Subcutaneous abdominal adipose tissue (tissue), 5 donors: ENCODE measurements at regions not wholly inside any gene's neighbourhood (a gene's known extent, or its start where the extent isn't known, plus 50 kb on each side); places are given as distances from the start of the nearest gene placed in this dataset.

Source experiments
- H3K27ac ChIP-seq: one replicate; pipeline ENCODE4 v1.7.0; 2013; ENCODE audit warnings: low read depth, mild to moderate bottlenecking, inconsistent platforms, low read length, moderate library complexity
- H3K27me3 ChIP-seq, 5 donors: one replicate each; pipeline ENCODE4 v1.7.0; 2013; ENCODE audit warnings: low read length in 5 of 5, inconsistent platforms in 1 of 5; ENCODE audit not compliant: control insufficient read depth in 5 of 5, insufficient read depth in 4 of 5
- H3K36me3 ChIP-seq, 5 donors: one replicate each; pipeline ENCODE4 v1.7.0; 2013; ENCODE audit warnings: low read length in 5 of 5; ENCODE audit not compliant: control insufficient read depth in 5 of 5, insufficient read depth in 5 of 5
- H3K4me1 ChIP-seq, 5 donors: one replicate each; pipeline ENCODE4 v1.7.0; 2013; ENCODE audit warnings: low read length in 5 of 5, mild to moderate bottlenecking in 3 of 5, moderate library complexity in 1 of 5; ENCODE audit not compliant: control insufficient read depth in 5 of 5, insufficient read depth in 5 of 5
- H3K4me3 ChIP-seq, 5 donors: one replicate each; pipeline ENCODE4 v1.7.0; 2013; ENCODE audit warnings: low read length in 5 of 5, low read depth in 1 of 5
- H3K9ac ChIP-seq, 5 donors: one replicate each; pipeline ENCODE4 v1.7.0; 2013; ENCODE audit warnings: low read length in 5 of 5, mild to moderate bottlenecking in 4 of 5, moderate library complexity in 3 of 5
- H3K9me3 ChIP-seq, 5 donors: one replicate each; pipeline ENCODE4 v1.7.0; 2013; ENCODE audit warnings: low read length in 5 of 5; ENCODE audit not compliant: control insufficient read depth in 5 of 5
- donor health status: healthy.
- donor health status: healthy.
- donor health status: healthy.
- donor health status: healthy.
- donor health status: healthy.

DNA sequence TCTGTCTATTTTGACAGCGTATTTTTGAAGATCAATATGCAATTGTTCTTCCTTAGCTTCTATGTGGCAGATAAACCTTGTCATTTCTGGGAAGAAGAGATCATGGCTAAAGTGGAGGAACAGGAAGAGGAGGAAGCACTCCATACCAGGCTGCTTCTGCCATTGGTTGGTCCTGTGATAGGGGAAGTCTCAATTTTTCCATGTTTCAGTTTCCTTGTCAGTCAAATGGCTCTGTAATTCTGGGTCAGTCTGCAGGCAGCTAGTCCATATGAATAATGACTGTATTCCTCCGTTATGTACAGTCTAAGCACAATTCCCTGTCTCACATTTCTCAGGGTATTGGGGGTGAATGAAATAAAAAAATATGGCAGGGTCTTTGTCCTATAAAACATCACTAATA, 277.6 kb upstream of the CXCR4 start:
- Histone ChIP-seq H3K9ac (no peak overlapping the region), H3K9me3 (no peaks in the 10 kb centered on the region), H3K27ac (no peak overlapping the region), H3K4me1 (no peaks in the 10 kb centered on the region), H3K27me3 (no peaks in the 10 kb centered on the region), H3K36me3 (no peaks in the 10 kb centered on the region), H3K4me3 (no peak overlapping the region)

DNA sequence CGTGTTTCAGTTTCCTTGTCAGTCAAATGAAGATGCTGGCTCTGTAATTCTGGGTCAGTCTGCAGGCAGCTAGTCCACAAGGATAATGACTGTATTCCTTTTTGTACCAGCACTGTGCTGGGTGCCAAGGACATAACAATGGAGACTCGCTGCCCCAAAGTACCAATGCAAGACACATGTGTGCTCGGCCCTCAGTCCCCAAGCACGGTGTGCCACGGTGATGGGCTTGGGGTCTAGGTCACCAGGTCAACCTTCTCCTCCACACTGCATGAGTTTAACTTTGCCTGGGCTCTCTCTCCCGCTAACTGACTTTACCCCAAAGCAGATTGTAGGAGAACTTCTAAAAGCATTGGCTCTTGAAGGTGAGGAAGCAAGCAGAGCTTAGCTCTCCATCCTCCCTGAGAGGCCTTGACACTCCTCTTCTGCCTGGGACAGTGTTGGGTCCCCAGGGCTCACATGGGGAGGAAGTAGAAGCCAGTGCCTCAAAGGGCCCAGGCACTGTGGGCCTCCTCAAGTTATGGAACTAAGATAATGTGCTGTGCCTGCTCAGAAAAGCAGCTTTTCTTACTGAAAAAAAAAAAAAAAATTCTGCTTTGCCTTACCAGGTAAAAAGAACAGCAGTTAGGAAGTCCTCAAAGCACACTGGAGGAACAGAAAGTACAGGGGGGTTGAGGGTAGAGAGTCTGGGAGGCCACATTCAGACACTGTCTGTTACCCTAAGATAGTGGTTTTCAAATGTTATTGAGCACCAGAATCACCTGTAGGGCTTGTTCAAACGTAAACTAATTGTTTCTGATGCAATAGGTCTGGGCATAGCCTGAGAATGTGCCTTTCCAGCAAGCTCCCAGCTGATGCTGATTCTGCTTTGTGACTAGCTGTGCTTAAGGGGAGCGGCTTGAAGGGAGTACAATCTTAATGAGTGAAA, 276.4 kb upstream of the CXCR4 start:
- Histone ChIP-seq H3K9me3 (no peaks in the 10 kb centered on the region), H3K27ac (no peak overlapping the region), H3K36me3 (no peaks in the 10 kb centered on the region), H3K9ac (no peak overlapping the region), H3K27me3 (no peaks in the 10 kb centered on the region), H3K4me1 (no peaks in the 10 kb centered on the region), H3K4me3 (no peak overlapping the region)

DNA sequence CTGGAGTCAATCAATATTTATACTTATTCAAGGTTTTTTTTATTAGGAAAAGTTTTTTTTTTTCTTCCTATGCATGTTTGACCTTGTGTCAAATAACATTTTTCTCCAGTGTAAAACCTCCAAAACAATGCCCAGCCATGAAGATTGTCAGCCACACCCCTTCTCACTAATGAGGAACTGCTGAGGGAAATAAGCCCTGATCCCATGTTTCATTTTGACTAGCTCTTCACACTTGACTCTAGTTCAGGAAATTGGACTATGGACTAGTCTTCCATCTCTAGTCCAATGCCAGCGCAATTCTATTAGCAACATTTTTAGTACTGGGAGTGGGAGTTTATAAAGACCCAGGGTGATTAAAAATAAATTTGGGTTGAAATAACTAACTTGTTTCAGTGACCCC, 275.6 kb upstream of the CXCR4 start:
- H3K36me3 ChIP-seq = no peaks in the 10 kb centered on the region
- H3K4me3 ChIP-seq = no peak overlapping the region
- no peaks in the 10 kb centered on the region for H3K4me1 ChIP-seq
- no peak overlapping the region for H3K27ac ChIP-seq
- H3K9me3 ChIP-seq = no peaks in the 10 kb centered on the region
- no peaks in the 10 kb centered on the region for H3K27me3 ChIP-seq
- no peak overlapping the region for H3K9ac ChIP-seq

DNA sequence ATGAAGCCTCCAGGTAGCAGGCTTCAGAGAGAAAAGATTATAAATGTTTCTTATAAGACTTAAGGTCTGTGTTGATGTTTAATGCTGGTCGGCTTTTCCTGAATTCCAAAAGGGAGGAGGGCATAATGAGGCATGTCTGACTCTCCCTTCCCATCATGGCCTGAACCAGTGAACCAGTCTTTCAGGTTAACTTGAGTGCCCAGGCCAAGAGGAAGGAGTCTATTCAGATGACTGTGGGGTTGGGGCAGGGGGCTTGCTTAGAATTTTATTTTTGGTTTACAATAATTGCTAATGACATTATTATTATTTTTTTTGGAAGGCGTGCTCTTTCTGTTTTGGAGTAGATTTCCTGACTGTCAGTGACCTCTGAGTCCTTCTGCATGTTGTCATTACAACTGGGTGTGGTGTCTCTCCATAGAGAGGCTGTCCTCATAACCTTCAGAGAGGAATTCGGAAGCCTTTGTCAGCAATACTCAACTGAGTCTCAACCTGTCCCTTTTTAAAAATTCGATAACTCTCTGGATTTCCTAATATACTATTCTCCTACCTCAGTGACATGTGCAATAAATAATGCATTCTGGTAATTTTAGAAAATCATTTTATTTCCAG, 275.1 kb upstream of the CXCR4 start:
- Histone ChIP-seq H3K4me3 (no peak overlapping the region), H3K9me3 (no peaks in the 10 kb centered on the region), H3K27me3 (no peaks in the 10 kb centered on the region), H3K36me3 (no peaks in the 10 kb centered on the region), H3K4me1 (no peaks in the 10 kb centered on the region), H3K27ac (no peak overlapping the region), H3K9ac (no peak overlapping the region)

DNA sequence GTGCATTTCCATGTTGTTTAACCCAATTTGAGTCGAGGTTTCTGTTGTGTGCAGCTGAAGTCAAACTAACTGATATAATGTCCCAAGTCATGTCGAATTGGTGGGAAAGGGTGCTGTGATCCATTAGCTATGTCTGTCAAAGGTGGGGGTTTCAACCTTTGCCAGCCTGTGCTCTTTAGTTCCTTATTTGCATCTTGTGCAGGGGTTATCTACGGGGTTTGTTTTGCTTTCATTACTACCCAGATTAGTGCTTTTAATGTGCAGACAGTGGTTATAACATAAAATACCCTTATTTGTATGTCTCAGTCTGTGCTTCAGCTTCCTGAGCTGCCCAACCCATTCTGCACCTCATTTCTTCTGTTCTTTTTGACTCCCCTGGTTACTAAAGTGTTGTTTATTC, 271.9 kb upstream of the CXCR4 start:
- no peaks in the 10 kb centered on the region for H3K36me3 ChIP-seq
- H3K4me1 ChIP-seq = peaks cover 0 to 8% (median 3%) of the 10 kb centered on the region in 5 donors
- no peak overlapping the region for H3K4me3 ChIP-seq
- no peak overlapping the region for H3K9ac ChIP-seq
- H3K27me3 ChIP-seq = no peaks in the 10 kb centered on the region
- H3K9me3 ChIP-seq = no peaks in the 10 kb centered on the region
- no peak overlapping the region for H3K27ac ChIP-seq

DNA sequence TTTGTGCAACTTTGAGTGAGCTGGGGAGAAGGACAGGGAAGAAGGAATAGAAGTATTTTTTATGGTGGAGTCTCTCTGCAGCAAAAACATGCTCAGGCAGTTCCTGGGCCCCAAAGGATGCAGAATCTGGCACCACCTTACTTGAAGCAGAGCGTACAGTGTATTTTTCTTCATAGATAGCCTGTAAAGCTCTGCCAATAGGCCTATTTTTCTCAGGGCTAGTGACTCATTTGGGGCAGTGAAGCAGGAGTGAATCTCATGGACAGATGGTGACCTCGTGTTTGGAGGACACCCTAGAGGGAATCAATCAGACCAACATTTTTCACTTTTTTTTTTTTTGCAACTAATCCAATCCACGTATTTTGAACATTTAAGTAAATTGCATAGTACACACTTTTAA, 268.1 kb upstream of the CXCR4 start:
- H3K27me3 ChIP-seq = no peaks in the 10 kb centered on the region
- no peaks in the 10 kb centered on the region for H3K36me3 ChIP-seq
- no peak overlapping the region for H3K4me3 ChIP-seq
- H3K9me3 ChIP-seq = no peaks in the 10 kb centered on the region
- peaks cover 0 to 14% (median 3%) of the 10 kb centered on the region in 5 donors for H3K4me1 ChIP-seq
- H3K27ac ChIP-seq = no peak overlapping the region
- no peak overlapping the region for H3K9ac ChIP-seq

DNA sequence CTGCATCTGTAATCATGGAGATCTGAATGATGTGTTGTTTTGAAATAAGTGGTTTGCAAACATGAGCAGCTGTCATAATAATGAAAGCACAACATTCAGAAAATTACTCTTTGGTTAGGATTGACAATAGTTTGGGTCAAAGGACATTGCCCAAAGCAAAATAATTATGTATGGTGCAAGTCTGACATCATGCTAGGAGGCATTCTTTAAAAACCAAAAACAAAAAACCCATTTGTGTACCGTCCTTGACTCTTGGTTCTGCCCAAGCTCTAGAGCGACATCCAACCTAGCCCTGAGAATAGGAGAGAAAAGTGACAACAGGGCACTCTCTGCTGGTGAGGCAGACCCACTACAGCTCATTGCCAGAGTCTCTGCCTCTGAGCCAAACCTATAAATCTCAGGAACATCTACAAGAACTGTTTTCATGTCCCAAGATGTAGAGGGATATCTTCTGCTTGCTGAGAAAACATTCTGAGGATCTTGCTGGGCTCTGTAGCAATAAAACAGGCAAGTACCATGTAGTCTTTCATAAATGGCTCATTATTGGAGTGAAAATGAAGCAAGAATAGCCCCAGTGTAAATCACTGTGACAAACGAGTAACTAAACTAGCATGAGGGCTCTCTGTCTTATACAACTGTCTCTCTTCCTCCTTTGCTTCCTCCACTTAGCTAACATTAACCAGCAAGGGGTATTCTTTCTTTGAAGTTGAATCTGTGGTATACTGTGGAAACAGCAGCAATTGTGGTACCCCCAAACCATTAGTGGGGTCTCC, 266.8 kb upstream of the CXCR4 start:
- peaks cover 0 to 14% (median 3%) of the 10 kb centered on the region in 5 donors for H3K4me1 ChIP-seq
- H3K27ac ChIP-seq = no peak overlapping the region
- H3K27me3 ChIP-seq = no peaks in the 10 kb centered on the region
- H3K9me3 ChIP-seq = no peaks in the 10 kb centered on the region
- no peak overlapping the region for H3K9ac ChIP-seq
- no peak overlapping the region for H3K4me3 ChIP-seq
- H3K36me3 ChIP-seq = no peaks in the 10 kb centered on the region

DNA sequence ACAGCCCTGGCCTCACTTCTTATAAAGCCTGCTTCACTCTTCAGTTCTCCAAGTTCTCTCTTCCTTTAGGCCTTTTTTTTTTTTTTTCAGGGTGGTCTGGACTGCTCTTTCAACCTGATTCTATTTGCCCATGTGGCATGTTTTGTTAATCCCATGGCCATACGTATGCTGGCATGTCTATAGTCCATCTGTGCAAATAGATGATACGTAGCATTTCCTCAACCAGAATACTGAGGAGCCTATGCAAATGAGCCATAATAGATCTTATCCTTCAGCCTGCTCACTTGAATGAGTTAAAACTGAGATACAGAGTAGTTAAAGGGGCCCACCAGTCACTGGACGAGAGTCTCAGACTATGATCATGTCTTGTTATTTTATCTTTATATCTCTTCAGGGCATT, 265.2 kb upstream of the CXCR4 start:
- Histone ChIP-seq H3K4me3 (no peak overlapping the region), H3K27me3 (no peaks in the 10 kb centered on the region), H3K36me3 (no peaks in the 10 kb centered on the region), H3K4me1 (peaks cover 0 to 14% (median 4%) of the 10 kb centered on the region in 5 donors), H3K27ac (no peak overlapping the region), H3K9ac (no peak overlapping the region), H3K9me3 (no peaks in the 10 kb centered on the region)

DNA sequence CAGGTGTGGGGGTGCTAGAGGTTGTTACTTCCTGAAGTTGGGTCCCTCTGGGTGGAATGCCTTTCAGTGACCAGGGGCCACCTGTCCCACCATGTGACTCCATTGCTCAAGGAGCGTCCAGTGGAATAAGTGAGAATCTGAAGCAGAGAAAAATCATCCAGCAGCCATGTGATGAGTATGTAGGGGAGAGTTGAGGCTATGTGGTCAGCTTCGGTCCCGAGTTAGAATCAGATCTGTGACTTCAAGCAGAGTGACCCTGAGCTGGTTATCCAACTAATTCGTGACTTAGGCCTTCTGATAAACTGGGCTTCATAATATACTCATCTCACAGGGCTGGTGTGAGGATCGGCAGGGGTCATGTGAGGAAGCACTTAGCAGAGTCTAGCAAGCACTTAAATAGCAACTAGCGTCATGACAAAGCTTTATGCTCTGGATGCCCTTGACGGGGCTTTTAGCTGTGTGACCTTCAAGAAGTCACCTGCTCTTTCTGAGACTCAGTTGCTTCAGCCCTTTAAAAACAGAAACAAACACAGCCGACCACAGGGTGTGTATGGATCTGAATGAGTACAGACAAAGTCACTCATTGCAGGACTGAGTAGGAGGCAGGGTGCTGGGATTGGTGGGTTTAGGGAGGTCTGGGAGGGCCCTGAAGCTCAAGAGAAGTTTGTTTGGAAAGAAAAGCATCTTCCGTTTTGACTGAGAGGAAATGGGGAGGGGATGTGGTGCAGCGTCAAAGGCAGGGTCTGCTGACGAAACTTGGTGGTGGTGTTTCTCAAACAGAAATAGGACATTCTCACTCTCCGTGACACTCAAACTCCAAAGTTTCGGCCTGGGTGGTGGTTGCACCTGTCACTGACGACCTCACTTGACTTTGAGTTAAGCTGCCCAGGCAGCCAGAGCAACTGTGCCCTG, 264.0 kb upstream of the CXCR4 start:
- no peak overlapping the region for H3K9ac ChIP-seq
- no peaks in the 10 kb centered on the region for H3K27me3 ChIP-seq
- peak overlapping the region in 1 of 5 donors; percentile 0 for H3K4me3 ChIP-seq
- peaks cover 4 to 23% (median 11%) of the 10 kb centered on the region in 5 donors for H3K4me1 ChIP-seq
- no peaks in the 10 kb centered on the region for H3K9me3 ChIP-seq
- H3K27ac ChIP-seq = no peak overlapping the region
- H3K36me3 ChIP-seq = no peaks in the 10 kb centered on the region
